Islet of Langerhans (tissue), 1 donor: ENCODE measurements at regions not wholly inside any gene's neighbourhood (a gene's known extent, or its start where the extent isn't known, plus 50 kb on each side); places are given as distances from the start of the nearest gene placed in this dataset.
"Not testable (repeated sequence)": the region's sequence is repeated elsewhere in the genome, so short reads cannot be mapped to it uniquely, and the experiment has no call there.

Source experiments
- FAIRE-seq: peaks from one replicate; lab custom pipeline; 2011; peaks lifted over from hg19 to GRCh38; lab: Jason Lieb, UNC

DNA sequence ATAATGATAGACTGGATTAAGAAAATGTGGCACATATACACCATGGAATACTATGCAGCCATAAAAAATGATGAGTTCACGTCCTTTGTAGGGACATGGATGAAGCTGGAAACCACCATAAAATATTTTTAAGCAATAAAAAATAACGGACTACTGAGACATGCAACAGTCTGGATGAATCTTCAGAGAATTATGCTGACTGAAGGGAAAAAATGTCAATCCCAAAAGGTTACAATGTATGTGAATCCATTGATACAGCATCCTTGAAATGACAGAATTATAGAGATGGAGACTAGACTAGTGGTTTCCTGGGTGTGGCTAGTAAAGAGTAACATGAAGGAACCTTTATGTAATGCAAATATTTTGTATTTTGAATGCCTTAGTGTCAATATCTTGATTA lies 1808.6 kb upstream of the NUDT12 start:
- no peak for FAIRE-seq

DNA sequence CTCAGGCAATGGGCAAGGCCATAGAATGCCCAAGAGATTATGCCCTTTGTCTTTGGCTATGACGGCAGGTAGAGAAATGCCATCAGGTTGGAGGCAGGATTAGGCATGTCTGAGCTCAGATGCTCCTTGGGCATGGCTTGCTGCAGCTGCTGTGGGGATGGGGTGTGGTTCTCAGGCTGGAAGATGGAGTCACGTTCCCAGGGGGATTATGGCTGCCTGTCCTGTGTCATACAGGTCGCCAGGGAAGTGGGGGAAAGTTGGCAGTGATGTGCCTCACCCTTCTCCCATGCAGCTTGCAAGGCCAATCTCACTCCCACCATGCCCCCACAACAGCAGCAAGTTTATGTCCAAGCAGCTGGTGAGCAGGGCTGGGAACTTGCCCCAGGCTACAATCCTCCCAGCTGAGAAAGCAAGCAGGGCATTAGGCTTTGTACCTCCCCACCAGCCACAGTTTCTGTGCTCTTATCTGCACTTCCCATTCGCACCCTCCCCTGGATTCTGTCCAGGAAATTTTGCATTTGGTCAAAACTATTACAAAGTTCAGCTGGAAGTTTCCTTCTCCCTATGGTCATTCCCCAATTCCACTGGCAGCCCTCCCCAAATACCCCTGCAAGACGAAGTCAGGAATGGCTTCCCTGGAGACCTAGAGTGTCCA lies 1788.0 kb upstream of the NUDT12 start:
- FAIRE-seq = no peak

DNA sequence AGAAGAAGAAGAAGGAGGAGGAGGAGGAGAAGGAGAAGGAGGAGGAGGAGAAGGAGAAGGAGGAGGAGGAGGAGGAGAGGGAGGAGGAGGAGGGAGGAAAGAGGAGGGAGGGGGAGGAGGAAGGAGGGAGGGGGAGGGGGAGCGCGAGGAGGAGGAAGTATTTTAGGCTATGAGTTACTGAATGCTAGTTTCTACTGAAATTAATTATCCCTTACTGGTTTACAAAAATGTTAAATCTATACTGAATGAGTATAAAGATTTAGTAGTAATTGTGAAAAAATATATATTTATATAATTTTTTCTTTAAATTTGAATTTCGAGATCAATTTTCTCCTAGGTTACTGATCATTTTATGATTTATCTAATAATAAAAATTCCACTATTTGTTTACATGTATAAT lies 1769.0 kb upstream of the NUDT12 start:
- FAIRE-seq = no peak

DNA sequence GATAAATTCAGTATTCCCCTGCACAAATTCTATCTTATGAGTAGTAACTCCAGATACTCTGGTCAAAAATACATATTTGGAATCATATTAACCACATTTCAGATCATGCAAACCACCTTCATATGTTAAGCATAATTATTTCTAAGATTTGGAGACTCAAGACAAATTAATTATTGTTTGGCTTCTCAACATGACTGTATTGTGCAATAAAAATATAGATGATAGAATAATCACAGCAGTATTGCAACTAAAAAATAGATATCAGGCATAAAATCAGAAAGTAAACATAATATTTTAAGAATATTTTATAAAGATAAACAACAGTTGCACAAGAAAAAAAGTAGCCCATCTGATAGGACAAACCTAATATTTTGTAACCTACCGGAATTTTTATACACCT lies 1767.6 kb upstream of the NUDT12 start:
- no peak for FAIRE-seq

DNA sequence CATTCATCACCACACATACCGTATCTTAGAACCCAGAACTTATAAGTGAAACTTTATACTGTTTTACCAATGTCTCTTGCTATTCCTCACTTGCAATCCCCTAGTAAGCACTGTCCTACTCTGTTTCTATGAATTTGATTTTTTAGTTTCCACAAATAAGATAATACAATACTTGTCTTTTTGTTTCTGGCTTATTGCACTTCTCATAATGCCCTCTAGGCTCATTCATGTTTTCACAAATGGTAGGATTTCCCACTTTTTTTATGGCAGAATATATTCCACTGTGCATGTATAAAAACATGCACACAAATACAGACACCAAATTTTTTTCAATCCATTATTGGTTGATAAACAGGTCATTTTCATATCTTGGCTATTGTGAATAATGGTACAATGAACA lies 1742.3 kb upstream of the NUDT12 start:
- no peak for FAIRE-seq

- no peak for FAIRE-seq
Observed at GRCh38 chr5:105288946-105289345, 1726.4 kb upstream of the NUDT12 start.

GRCh38 chr5:105283134-105283533 lies 1720.5 kb upstream of the NUDT12 start:
- FAIRE-seq = no peak

DNA sequence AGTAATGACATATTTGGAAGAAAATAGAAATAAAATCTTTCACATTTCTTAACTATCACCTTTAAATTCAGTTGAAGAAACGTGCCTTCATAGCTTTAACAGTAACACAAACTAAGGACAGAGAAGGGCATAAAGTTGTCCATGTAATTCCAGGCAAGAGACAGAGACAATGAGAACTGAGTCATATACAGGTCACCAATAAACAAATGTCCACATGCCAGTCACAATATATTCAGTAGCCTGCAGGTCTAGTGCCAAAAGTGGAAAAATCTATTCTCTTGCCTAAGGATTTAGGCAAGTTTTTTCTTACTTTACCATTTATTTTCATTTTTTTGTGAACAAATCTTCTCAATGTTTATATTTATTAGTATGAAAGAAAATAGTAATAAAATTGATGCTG lies 1711.5 kb upstream of the NUDT12 start:
- no peak for FAIRE-seq

DNA sequence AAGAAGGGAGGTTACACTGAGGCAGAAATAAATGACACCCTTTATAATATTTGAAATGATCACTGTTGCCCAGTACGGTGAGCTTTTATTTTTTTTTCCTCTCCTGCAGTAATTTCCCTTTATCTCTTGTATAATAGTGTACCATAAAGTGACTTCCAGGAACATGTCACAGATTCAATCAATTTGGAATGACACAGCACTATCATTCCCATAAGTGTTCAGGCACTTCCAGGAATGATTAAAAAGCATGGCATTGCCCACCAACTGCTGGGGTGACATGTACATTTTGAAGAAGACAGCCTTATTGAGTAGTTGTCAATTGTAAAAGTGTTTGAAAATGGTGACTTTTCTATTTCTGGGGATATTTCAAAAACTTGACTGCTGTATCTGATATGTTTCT lies 1700.9 kb upstream of the NUDT12 start:
- FAIRE-seq = no peak

DNA sequence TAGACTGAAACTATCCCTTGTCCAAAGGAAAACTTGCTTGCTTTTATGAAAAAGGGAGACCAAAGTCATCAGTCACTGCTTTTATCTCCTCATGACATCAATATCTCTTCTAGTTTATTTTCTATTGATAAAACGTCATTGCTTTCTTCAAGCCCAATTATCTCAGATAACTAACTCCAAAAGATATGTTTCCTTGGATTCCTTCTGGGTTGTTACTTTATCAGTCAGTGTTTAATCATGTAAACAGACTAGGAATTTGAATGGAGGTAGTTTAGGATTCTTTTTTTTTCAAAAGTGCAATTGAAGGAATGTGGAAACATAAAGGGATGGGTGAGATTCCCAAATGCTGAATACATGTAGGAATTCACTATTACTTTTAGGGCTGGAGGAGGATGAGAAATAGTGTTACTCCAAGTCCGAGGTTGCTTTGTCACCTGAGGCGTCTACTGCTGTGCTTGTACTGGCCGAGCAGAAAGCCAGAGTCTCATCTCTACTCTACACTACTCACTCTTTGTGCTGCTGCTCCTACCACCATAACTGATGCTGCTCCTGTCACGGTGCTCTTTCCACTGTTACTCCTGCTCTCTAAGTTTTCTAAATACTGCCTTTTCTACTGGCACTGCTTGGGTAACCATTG lies 1697.1 kb upstream of the NUDT12 start:
- no peak for FAIRE-seq

- FAIRE-seq = no peak
Observed at GRCh38 chr5:105238561-105238960, 1676.0 kb upstream of the NUDT12 start.

DNA sequence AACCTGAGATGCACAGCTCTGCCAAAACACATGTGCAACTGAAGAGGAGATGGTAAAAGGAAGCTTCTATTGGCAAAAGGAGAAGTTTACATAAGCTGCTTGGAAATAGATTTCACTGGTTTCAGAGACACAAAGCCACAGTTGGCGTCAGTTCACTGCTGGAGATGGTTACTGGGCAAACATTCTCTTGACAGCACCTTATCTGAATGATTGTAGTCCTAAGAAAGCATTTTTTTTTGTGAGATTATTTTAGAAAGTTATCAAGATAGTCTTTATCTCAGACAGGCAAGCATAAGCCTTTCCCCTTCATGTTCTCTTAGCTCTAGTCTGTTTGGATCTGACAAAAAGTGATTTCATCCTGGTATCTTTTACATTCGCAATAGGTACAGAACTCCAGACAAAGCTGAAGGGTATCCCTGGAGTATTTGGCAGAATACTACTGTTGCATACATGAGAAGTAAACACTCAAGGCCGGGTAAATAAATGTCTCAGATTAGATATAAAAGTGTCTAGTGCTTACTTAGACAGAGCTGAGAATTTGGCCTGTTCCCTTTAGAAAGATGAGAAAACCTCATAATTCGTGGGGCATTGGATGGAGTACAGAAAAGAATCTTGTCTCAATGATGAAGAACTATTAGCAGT lies 1668.0 kb upstream of the NUDT12 start:
- no peak for FAIRE-seq

GRCh38 chr5:105218018-105218417 lies 1655.4 kb upstream of the NUDT12 start:
- FAIRE-seq = no peak

- FAIRE-seq = no peak
Observed at GRCh38 chr5:105213078-105213477, 1650.5 kb upstream of the NUDT12 start.

- FAIRE-seq = no peak
Observed at GRCh38 chr5:105207066-105207465, 1644.5 kb upstream of the NUDT12 start.

DNA sequence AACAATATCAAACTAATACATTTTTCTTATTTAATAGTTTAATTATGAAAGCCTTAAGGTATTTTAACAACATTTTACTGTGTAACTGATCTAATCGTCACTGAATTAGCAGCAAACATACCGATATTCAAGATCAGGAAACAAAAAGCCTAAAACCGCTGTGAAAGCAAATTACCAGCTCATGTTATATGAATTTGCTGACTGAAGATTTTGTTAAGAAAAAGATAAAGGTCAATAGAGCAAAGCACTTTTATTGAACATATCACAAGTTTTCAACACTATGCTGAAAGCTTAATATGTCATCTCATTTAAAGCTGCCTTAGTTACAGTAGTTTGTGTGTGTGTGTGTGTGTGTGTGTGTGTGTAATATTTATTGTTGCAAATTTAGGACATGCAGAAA lies 1634.9 kb upstream of the NUDT12 start:
- no peak for FAIRE-seq

- FAIRE-seq = peak; percentile 80
Observed at GRCh38 chr5:105195765-105196164, 1633.2 kb upstream of the NUDT12 start.

GRCh38 chr5:105172918-105173317 lies 1610.3 kb upstream of the NUDT12 start:
- FAIRE-seq = no peak

- FAIRE-seq = no peak
Observed at GRCh38 chr5:105168806-105169205, 1606.2 kb upstream of the NUDT12 start.

DNA sequence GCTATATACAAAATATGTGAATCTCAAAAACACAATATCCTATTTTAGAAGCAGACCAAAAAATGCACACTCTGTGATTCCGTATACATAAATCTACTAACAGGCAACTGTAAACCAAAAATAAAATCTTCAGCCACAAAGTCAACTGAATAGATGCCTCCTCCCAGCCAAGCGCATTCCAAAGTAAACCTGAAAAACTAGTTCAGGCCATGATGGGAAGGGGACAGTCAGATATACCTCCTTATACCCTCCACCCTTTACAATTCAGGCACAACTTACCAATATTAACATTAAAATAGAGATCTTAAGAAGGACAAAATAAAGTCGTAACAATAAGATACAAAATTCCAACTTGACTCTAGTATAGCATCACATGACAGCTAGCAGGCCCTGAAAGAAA lies 1604.5 kb upstream of the NUDT12 start:
- no peak for FAIRE-seq

- FAIRE-seq = no peak
Observed at GRCh38 chr5:105163547-105163946, 1601.0 kb upstream of the NUDT12 start.

DNA sequence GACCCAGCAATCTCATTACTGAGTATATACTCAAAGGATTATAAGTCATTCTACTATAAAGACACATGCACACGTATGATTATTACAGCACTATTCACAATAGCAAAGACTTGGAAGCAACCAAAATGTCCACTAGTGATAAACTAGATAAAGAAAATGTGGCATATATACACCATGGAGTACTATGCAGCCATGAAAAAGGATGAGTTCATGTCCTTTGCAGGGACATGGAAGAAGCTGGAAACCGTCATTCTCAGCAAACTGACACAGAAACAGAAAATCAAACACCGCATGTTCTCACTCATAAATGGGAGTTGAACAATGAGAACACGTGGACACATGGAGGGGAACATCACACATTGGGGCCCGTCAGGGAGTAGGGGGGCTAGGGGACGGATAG lies 1600.0 kb upstream of the NUDT12 start:
- FAIRE-seq = not testable (repeated sequence)

DNA sequence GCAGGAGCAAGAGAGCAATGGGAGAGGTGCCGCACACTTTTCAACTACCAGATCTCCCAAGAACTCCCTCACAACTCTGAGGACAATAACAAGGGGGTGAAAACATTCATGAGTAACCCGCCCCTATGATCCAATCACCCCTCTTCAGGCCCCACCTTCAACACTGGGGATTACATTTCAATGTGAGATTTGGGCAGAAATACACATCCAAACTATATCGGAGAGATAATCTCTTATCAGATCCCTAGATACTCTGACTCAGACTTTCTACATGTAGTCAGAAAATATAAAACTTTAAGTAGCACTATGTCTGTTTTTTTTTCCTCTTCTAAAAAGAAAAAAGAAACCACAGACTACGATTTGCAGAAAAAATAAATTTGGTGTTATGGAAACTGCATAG lies 1595.9 kb upstream of the NUDT12 start:
- no peak for FAIRE-seq

DNA sequence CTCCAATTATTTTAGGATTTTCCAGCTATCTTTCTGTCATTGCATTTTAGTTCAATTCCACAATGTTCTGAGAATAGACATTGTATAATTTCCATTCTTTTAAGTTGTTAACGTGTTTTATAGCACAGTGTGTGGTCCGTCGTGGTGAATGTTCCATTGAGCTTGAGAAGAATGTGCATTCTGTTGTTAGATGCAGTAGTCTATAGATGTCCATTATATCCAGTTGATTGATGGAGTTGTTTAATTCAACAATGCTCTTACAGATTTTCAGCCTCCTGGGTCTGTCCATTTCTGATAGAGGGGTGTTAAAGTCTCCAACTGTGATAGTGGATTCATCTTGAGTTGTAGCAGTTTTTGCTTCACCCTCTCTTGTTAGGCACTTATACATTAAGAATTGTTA lies 1587.7 kb upstream of the NUDT12 start:
- no peak for FAIRE-seq
